ENCODE measurements at regions not wholly inside any gene's neighbourhood (a gene's known extent, or its start where the extent isn't known, plus 50 kb on each side); places are given as distances from the start of the nearest gene placed in this dataset.

GRCh38 chr3:66822186-66823008 is 175.7 kb upstream of the KBTBD8 start:
- H2AFZ ChIP-seq (ENCODE audit: low read length) = no peak overlapping the region
- no TSS peak for BruUV-seq (replicated peaks)
- no peak overlapping the region for H3K27ac ChIP-seq (ENCODE audit: low read length)
- ChIA-PET POLR2A (ENCODE audit: unreplicated experiment) (interaction anchor here (0.6 kb wide), 1 partner anchor 419 kb away, joined by 27 read pairs; no protein-coding TSS in a partner anchor), CTCF (no interaction called here)
- H3K4me3 ChIP-seq (ENCODE audit: low read length) = no peak overlapping the region
- no peak for TF ChIP-seq EZH2 (IDR thresholded peaks at IDR 0.05; ENCODE audit: low read length, unreplicated experiment)
- TF ChIP-seq EZH2phosphoT487 (IDR thresholded peaks at IDR 0.05; ENCODE audit: borderline replicate concordance, low read length) = no peak
- TF ChIP-seq, protein P1, sequence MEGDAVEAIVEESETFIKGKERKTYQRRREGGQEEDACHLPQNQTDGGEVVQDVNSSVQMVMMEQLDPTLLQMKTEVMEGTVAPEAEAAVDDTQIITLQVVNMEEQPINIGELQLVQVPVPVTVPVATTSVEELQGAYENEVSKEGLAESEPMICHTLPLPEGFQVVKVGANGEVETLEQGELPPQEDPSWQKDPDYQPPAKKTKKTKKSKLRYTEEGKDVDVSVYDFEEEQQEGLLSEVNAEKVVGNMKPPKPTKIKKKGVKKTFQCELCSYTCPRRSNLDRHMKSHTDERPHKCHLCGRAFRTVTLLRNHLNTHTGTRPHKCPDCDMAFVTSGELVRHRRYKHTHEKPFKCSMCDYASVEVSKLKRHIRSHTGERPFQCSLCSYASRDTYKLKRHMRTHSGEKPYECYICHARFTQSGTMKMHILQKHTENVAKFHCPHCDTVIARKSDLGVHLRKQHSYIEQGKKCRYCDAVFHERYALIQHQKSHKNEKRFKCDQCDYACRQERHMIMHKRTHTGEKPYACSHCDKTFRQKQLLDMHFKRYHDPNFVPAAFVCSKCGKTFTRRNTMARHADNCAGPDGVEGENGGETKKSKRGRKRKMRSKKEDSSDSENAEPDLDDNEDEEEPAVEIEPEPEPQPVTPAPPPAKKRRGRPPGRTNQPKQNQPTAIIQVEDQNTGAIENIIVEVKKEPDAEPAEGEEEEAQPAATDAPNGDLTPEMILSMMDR (conservative IDR thresholded peaks at IDR 0.05; ENCODE audit: low read depth, low read length) = peak; percentile 63
- H3K36me3 ChIP-seq (ENCODE audit: low read depth, low read length) = no peaks in the 10 kb centered on the region
- H3K79me2 ChIP-seq (ENCODE audit: low read length) = no peaks in the 10 kb centered on the region
- H3K4me1 ChIP-seq (ENCODE audit: insufficient read depth, low read length) = no peaks in the 10 kb centered on the region
- H3K9me3 ChIP-seq (ENCODE audit: low read length) = no peaks in the 10 kb centered on the region
- H3K4me2 ChIP-seq (ENCODE audit: low read length) = no peak overlapping the region
- no peak overlapping the region for H3K9ac ChIP-seq (ENCODE audit: low read length)
- no peaks in the 10 kb centered on the region for H3K9me2 ChIP-seq (replicated peaks; ENCODE audit: low read length)
- ATAC-seq (peak; percentile 68; the same call in 1 of the 2 replicates), DNase-seq (peak; percentile 69)
- no peaks in the 10 kb centered on the region for H3F3A ChIP-seq (ENCODE audit: low read length, unreplicated experiment)
- H3K27me3 ChIP-seq (ENCODE audit: low read length) = no peaks in the 10 kb centered on the region
- no peaks in the 10 kb centered on the region for H4K20me1 ChIP-seq (ENCODE audit: low read length)
- intact Hi-C loops (cut with micrococcal nuclease) = loop anchor here (2.0 kb wide), 1 partner anchor 568 kb away; no protein-coding TSS in a partner anchor

DNA sequence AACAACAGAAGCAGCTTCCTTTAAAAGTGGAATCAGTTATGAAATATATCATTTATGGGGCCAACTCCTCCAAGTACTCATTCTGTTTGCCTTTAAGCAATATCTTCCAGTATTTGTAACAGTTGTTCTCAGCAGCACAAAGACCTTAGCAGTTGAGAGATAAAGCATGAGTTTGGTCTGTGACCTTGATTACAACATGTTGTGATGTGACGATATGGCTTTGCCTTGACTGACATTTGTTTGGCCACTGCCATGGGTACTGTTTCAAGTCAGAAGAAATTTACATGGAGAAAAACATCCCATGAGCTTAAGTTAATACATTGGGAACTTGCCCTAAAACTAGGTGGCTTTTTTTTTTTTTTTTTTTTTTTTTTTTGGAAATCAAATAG is 175.1 kb upstream of the KBTBD8 start:
- intact Hi-C loops (cut with micrococcal nuclease) = loop anchor here (2.0 kb wide), 1 partner anchor 568 kb away; no protein-coding TSS in a partner anchor
- POLR2A ChIA-PET (ENCODE audit: unreplicated experiment) = interaction anchor here (0.6 kb wide), 1 partner anchor 419 kb away, joined by 27 read pairs; no protein-coding TSS in a partner anchor
- ATAC-seq = no peak

More for the DNA sequence above, 175.1 kb upstream of the KBTBD8 start:
- no peak overlapping the region for H3K4me3 ChIP-seq (ENCODE audit: low read length)
- TF ChIP-seq, protein P1 (conservative IDR thresholded peaks at IDR 0.05; ENCODE audit: low read depth, low read length) = no peak
- no peak for TF ChIP-seq EZH2phosphoT487 (IDR thresholded peaks at IDR 0.05; ENCODE audit: borderline replicate concordance, low read length)
- no peak for TF ChIP-seq EZH2 (IDR thresholded peaks at IDR 0.05; ENCODE audit: low read length, unreplicated experiment)
- no peaks in the 10 kb centered on the region for H3K9me2 ChIP-seq (replicated peaks; ENCODE audit: low read length)
- no peak overlapping the region for H2AFZ ChIP-seq (ENCODE audit: low read length)
- no peaks in the 10 kb centered on the region for H3K79me2 ChIP-seq (ENCODE audit: low read length)
- no peaks in the 10 kb centered on the region for H3F3A ChIP-seq (ENCODE audit: low read length, unreplicated experiment)
- no peak overlapping the region for H3K9ac ChIP-seq (ENCODE audit: low read length)
- H3K4me2 ChIP-seq (ENCODE audit: low read length) = no peak overlapping the region
- CTCF ChIA-PET = no interaction called here
- BruUV-seq (replicated peaks) = no TSS peak
- H3K27ac ChIP-seq (ENCODE audit: low read length) = no peak overlapping the region
- H4K20me1 ChIP-seq (ENCODE audit: low read length) = no peaks in the 10 kb centered on the region
- H3K27me3 ChIP-seq (ENCODE audit: low read length) = no peaks in the 10 kb centered on the region
- H3K9me3 ChIP-seq (ENCODE audit: low read length) = no peaks in the 10 kb centered on the region
- H3K36me3 ChIP-seq (ENCODE audit: low read depth, low read length) = no peaks in the 10 kb centered on the region
- H3K4me1 ChIP-seq (ENCODE audit: insufficient read depth, low read length) = no peaks in the 10 kb centered on the region
- DNase-seq = no peak
